NCI-H2029 treated with DMSO at 0.1 percent for 48 hours (cell line): ENCODE measurements at regions not wholly inside any gene's neighbourhood (a gene's known extent, or its start where the extent isn't known, plus 50 kb on each side); places are given as distances from the start of the nearest gene placed in this dataset.
"Not testable (repeated sequence)": the region's sequence is repeated elsewhere in the genome, so short reads cannot be mapped to it uniquely, and the experiment has no call there.

Source experiments
- DNase-seq: peaks from one replicate; lab custom pipeline; 2025; lab: John Stamatoyannopoulos, UW

DNA sequence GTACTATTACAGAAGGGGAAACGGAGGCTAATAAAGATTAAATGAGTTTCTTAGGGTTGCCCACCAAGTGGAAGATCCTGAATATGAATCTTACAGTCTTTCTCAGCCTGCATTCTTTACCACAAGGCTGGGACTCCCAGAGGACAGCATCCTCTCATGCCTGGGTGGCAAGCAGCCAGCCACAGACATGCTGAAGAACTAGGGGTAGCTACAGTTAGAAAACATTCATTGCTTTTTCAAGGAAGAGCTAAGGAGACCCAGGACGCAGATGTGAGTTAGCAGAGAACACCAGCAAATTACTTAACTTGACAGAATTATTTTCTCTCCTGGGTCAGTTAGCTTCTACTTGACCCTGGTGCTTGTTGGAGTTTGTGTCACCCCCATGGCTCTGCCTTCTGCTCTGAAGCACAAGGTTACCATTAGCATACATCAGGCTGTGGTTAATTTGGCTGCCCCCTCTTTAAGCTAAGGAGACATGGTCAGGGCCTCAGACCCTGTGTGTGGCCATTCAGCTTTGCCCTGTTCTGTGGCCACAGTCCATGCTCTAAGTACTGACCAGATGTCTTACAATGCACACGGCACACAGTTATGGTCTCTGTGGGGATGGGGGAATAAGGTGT is 132.3 kb upstream of the TNP1 start:
- DNase-seq: no peak

DNA sequence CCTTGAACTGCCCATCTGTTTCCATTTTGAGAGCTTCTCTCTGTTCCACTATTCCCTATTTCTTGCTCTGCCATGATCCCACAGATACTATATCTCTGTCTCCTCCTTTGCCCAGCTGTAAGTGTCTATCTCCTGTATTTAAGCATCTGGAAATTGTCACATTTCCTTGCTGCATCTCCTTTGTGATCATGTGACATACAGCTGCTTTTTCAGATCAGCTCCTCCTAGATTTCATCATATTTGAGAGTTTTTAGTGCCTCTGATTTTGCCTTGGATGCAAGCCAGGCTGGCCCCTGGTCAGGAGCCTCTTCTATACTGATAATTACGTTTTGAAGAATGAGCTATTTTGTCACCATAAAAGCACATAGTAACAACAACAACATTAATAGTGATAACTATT is 131.7 kb upstream of the TNP1 start:
- no peak for DNase-seq

DNA sequence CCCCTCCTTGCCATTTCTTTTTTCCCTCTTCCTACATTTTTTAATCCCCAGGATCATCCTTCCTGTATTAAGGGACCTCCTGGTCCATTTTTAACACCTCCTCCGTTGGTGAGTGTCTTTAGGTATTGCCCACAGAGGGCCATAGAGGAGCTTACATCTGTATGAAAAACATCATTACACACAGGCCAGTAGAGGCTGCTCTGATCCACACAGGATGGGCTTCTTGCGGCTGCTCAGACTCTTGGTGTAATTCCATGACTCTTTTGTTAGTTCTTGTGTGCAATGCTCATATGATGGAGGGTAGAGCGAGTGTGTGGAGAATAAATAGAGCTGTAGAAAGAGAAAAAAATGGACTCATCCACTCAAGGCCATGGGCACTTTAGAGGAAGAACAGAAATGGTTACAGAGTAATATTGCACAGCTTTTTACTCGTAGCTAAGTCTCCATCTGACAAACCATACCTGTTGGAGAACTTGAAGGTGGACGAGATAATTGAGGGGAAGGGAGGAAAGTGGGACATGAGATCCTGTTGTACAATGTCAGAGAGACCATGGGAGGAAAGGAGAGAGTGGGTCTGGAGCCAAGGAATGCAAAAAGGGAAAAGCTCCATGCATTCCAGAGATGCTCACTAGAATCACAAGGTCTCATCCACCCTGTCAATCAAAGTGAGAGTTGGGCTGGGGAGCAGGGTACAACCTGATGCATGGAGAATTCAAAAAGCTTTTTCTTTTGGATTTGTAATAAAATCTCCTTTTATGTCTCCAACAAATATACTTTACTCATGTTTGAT is 129.7 kb upstream of the TNP1 start:
- DNase-seq: no peak

DNA sequence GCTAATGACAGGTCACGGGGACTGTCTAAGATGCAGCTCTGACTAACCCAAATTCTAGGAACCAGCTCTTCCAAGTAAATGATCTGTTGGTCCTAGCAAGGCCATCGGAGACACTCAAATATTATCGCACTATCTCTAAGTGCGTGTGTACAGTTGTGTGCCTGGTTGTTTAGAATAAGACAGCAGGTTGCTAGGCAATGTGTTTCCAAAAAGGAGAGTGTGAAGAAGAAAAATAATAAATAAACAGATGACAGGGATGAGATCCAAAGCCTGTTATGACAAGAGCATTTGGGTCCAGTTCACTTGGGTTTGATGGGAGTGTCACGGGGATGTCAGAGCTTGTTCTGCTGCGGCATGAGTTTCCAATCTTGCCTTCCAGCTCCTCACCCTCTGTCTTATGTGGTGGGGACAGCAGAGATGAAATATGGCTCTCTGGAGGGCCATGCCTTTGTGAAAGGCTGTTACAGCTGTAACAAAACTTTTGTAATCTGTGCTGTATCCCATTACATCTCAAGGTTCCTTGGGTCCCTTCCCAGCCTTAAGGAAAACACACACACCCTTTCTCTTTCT is 127.5 kb upstream of the TNP1 start:
- no peak for DNase-seq

DNA sequence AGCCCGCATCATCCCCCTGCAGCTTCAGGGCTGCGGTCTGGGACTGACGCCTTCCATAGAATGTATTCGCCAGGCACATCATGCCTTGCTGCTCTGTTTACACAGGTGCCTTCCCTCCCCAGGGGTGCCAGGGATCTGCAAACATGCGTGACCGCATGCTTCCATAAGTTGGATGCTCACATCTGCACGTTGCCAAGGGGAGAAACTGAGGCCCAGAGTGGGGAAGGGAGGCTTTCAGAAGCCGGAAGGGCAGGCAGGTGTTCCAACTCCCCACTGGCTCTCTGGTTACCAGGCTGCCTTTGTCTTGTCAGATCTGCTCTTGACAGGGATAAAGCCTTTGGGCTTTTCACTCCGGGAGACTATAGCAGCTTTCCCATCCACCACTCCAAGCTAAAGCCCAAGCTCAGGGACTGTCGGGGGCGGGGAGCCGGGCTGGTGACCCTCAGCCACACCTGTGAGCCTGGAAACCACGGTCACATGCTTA is 125.8 kb upstream of the TNP1 start:
- DNase-seq: peak; percentile 50

DNA sequence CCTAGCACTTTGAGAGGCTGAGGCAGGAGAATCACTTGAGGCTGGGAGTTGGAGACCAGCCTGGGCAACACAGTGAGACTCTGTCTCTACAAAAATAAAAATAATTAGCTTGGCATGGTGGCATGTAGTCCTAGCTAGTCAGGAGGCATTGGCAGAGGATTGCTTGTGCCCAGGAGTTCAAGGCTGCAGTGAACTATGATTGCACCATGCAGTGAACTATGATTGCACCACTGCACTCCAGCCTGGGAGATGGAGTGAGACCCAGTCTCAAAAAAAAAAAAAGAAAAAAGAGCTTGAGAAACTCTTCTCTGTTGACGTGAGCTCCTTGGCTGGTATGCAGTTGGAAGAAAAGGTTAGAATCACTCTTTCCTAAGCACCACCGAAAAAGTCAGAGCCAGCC is 125.1 kb upstream of the TNP1 start:
- no peak for DNase-seq

DNA sequence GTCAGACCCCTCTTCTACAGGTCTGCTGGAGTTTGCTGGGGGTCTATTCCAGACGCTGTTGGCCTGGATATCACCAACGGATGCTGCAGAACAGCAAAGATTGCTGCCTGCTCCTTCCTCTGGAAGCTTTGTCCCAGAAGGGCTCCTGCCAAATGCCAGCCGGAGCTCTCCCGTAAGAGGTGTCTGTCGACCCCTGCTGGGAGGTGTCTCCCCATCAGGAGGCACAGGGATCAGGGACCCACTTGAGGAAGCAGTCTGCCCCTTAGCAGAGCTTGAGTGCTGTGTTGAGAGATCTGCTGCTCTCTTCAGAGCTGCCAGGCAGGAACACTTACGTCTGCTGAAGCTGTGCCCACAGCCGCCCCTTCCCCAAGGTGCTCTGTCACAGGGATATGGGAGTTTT is 122.1 kb upstream of the TNP1 start:
- DNase-seq: not testable (repeated sequence)

DNA sequence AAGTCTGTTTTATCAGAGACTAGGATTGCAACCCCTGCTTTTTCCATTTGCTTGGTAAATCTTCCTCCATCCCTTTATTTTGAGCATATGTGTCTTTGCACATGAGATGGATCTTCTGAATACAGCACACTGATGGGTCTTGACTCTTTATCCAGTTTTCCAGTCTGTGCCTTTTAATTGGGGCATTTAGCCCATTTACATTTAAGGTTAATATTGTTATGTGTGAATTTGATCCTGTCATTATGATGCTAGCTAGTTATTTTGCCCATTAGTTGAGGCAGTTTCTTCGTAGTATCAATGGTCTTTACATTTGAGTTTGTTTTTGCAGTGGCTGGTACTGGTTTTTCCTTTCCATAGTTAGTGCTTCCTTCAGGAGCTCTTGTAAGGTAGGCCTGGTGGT is 120.6 kb upstream of the TNP1 start:
- not testable (repeated sequence) for DNase-seq

DNA sequence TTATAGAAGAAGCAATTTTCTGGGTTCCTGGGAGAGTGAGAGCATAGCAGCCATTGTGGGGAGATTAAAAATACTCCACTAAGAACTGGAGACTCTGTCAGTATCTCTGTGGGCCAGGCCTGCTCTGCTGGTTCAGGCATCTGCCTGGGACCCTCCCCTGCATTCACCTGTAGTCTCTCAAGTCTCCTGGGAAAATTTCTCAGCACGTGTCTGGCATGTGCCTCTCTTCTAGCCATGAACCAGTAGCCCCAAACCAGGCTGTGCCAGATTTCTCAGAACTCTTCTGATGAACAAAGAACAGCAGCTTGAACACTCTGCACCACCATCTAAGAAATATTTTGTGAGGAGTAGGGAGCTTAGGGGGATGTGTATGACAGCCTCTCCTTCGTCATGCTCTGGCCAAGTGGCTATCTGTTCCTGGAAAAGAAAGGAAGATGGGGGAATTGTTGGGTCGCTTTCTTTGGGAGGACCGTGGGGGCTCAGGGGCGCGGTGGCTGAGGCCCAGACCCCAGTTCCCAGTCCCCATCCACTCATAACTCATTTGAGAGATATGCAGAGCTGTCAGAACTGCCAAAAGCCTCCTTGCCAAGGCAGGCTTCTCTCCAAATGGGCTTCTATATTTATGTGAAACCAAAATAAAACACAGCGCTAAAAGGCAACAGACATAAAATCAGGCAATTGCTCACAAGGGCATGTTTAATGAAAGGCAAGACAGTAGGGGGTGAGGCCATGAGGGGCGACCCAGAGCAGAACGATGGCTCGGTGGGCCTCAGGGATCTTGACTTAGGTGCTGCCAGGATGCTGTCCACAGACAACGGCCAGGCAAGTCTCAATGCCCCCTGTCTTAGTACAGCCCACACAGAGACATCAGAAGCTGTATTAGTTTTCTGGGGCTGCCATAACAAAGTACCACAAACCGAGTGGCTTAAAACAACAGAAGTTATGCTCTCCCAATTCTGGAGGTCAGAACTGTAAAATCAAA is 114.7 kb upstream of the TNP1 start:
- no peak for DNase-seq

DNA sequence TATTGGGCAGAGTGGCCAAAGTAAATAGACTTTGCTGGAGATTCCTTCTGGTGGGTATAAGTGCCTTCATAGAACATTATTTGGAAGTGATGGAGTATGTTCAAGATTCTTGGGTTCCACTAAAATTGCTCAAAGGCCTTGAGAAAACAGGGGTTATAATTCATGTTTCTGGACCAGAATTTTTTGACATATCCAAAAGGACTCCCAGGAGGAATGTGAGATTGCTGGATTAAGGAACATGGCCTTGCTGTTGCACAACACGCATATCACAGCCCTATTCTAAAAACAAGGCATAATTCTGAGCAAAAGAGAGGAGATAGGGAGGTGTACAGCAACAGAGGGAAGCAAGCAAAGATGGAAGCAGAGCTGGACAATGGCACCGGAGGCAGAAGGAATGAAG is 111.7 kb upstream of the TNP1 start:
- DNase-seq: no peak

DNA sequence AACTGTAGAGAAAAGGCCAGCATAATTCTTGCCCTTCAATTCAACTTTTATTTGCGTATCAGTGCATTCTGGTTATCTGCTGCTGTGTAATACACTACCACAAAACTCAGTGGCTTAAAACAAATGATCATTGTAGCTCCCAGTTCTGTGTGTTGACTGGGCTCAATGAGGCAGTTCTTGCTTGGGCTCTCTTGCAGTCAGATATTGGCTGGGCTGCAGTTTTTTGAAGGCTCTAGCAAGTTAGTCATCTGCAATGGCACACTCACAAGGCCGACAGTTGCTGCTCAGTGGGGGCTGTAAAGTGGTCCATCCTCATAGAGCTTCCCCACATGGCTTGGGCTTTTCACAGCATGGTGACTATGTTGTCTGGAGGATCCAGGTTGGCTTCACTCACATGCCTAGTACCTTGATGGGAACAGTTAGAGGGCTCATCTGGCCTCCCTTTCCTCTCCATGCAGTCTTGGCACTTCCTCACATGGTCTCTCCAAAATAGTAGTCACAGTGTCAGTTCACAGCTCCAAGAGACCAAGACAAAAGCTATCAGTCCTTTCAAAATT is 110.6 kb upstream of the TNP1 start:
- no peak for DNase-seq

DNA sequence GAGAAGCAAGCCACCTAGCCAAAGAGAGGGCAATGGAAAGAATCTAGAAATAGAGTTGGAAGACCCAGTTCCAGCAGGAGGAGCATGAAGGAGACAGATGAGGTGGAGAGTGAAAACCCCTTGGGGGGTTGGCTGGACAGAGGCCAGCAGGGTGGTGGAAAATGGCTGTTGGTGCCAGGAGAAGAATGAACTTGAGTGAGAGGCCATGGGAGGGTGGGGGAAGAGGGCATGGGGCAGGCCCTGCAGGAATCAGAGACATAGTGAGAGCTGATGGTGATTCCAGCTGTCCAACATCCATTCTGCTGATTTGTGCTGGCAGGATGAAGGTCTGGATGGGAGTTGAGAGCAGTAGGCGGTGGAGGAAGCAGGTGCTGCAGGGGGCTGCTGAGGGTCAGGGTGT is 108.0 kb upstream of the TNP1 start:
- no peak for DNase-seq

DNA sequence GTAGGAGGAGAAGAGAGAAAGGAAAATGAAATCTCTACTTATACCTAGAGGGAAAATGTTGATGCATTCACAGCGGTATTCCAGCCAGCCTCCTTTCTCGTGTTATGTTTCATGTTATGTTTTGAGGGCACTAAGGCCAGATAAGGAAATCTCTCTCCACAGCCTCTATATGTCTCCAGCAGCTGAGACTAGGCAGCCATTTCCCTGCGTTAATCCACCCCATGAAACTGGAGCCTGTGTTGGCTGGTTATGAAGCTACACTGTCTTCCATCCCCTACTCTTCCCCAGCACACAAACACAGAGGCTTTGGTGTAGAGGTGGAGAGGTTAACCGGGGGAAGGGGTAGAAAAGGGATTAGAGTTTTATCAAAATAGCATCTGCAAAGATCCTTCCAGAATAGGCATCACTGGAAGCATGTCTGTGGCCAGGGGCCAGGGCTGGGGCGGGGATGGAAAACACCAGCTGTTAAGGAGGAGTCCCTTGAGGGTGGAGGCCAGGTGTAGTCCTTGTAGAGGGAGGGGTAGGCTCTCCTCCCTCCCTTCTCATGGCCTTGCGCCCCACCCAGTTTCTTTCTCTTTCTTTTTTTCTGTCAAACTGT is 100.9 kb upstream of the TNP1 start:
- DNase-seq: no peak

DNA sequence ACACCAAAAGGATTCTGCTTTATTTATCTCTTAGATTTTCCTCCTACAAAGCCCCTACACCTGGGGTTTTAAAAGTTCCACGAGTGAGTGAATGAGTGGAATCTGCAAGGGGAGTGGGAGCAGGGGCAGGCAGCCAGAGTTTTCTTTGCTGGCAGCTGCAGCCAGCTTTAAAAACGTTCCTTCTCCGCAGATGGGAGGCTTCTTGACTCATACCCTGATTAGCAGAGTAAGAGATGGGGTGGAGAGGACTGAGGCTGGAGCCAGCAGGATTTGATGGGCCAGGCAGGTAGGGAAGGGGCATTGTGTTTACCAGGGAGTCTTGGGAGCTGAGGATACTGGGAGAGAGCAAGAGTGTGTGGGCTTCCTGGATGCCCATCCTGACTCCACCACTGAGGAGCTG is 99.6 kb upstream of the TNP1 start:
- DNase-seq: no peak

DNA sequence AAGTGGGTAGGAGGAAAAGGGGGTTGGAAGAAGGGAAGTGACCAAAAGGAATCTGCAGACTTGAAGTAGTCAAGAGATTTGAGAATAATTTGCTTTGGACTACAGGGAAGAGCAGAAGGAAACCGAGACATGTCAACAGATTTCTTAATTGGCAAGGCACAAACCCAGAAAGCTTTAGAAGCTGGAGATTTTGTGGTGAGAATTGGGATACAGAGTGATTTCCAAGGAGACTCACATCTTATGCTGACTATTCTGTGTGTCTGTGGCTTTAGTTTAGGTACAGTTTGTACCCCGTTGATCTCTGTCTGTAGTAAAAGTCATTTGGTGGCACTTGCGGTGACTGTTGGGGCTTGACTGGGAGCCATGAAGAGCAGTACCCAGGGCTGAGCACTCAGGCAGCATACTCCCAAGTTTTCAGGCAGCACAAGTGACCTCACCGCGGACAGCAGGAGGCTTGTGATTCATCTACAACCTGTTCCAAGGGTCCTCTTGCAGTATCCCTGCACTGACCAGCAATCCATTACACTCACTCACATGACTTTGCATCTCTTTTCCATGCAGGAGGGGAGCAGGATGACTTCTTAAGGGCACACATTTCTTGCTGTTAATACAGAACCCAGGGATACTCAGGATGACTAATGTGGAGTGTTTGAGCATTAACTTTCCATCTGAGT is 97.1 kb upstream of the TNP1 start:
- no peak for DNase-seq

DNA sequence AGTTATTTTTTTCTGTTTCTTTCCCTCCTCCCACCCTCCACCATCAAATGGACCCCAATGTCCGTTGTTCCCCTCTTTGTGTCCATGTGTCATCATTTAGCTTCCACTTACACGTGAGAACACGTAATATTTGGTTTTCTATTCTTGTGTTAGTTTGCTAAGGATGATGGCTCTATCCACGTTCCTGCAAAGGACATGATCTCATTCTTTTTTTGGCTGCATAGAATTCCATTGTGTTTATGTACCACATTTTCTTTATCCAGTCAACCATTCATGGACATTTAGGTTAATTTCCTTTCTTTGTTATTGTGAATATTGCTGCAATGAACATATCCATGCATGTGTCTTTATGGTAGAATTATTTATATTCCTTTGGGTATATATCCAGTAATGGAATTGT is 91.3 kb upstream of the TNP1 start:
- DNase-seq: no peak

DNA sequence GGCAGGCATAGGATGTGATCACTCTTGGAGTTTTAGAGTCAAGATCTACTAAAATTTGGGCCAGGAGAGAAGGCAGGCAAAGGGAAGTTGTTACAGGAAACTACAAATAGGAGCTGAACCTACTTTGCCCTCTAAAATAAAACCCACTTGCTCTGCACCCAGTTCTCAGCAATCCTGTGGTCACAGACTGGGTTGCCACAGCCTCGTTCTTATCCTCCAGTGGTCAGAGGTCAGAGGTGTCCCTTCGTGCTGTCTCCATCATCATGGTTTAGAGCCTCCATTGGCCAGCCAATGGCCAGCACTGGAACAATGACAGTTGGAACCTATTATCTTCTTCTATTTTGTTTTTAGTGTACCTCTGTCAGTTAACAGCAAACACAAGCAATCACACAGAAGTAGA is 90.7 kb upstream of the TNP1 start:
- DNase-seq: no peak

DNA sequence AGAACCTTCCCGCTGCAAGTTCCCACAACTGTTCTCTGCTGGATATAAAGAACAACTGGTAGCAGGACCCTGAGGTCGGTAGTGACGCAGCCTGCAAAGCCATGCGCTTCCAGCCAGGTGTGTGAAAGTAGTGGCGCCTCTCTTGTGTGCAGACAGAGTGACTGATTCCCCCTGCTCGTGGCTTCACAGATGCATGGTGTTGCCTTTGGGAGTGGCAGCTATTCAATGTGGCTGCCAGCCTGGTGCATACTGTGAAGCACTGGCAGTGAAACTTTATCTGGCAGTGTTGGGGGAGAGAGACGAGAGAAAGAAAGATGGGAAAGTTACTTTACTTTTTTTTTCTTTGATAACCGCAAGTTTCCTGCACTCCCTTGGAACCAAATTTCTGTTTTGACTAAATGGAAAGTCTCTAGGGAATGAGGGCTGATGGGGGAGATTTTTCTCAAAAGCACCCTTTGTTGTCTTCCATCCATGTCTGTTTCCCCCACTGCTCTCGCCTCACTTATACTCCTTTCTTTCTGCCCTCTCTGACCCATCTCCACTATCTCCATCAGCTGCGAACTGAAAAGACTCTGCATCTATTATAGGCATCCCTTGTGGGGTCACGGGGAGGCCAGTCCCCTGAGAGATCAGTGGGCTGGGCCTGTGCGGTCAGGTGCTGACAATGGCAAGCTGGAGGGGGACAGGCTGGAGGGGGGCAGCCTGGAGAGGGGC is 90.0 kb upstream of the TNP1 start:
- DNase-seq: no peak

DNA sequence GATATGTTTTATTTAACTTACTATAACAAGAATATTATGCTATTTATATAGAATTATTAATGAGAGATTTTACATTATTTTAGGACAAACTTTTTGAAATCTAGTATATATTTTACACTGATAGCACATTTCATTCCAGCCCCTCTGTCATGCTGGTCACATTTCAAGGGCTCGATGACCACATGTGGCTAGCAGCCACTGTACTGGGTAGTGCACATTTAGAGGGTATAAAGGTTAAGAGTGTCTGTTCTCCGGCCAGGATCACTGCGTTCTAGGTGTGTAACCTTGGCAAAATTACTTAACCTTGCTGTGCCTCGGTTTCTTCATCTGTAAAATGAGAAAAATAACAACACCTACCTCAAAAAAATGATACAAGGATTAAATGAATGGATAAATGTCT is 87.2 kb upstream of the TNP1 start:
- DNase-seq: no peak

DNA sequence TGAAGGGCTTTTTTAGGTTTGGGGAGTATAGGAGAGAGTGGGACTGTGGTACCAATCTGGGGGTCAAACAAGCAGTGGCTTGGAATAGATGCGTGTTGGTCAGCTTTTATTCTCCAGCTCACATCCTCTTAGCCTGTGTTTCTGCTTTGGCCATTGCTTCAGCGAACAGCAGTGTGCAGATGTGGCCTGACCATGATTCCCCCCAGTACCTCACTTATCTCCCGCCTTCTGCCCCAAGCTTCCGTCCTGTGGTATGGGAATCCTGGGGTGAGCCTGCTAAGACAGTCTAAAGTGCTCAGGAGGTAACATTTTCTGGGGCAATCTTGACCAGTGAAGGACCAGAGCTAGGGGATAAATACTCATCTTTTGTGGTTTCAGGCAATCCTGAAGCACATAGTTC is 84.9 kb upstream of the TNP1 start:
- no peak for DNase-seq
